ENCODE measurements at regions not wholly inside any gene's neighbourhood (a gene's known extent, or its start where the extent isn't known, plus 50 kb on each side); places are given as distances from the start of the nearest gene placed in this dataset.

- no peak overlapping the region for H2BK120ac ChIP-seq (ENCODE audit: low read depth, low read length)
- no peak overlapping the region for H3K18ac ChIP-seq (ENCODE audit: low read depth, low read length)
- no peak overlapping the region for H3K4me3 ChIP-seq (ENCODE audit: insufficient read depth, low read depth, low read length)
- H3K79me1 ChIP-seq (ENCODE audit: low read depth in 1 of 2, low read length in 2 of 2) = no peaks in the 10 kb centered on the region
- WGBS, 2 experiments (ENCODE audit: extremely low coverage in 2 of 2, insufficient read length in 1 of 2) = 67% methylated on average over 5 of the region's 8 CpGs; no CpG with 5 or more reads in 1 of the 2 experiments
- no peak overlapping the region for H3K14ac ChIP-seq (replicated peaks; ENCODE audit: low read depth, low read length)
- BruUV-seq (replicated peaks) = no TSS peak
- in situ Hi-C loops (cut with MboI; ENCODE audit: low sequenced_read_pairs) (no loop called here), dilution Hi-C loops (cut with HindIII; ENCODE audit: low sequenced_read_pairs, unreplicated experiment) (no loop called here), intact Hi-C loops (cut with micrococcal nuclease) (no loop called here)
- H4K20me1 ChIP-seq (ENCODE audit: insufficient read depth, low read length) = no peaks in the 10 kb centered on the region
- peaks cover 23% of the 10 kb centered on the region for H3K27me3 ChIP-seq (ENCODE audit: control insufficient read depth, insufficient read depth, low read length)
- H3K9me1 ChIP-seq (ENCODE audit: insufficient read depth, low read length) = no peaks in the 10 kb centered on the region
- ChIA-PET CTCF (no interaction called here), POLR2A (ENCODE audit: unreplicated experiment) (no interaction called here)
- no peak overlapping the region for H2BK15ac ChIP-seq (ENCODE audit: low read depth, low read length)
- no peak overlapping the region for H3K9ac ChIP-seq (ENCODE audit: low read depth, low read length)
- no peak for TF ChIP-seq CTCF (conservative IDR thresholded peaks at IDR 0.05; ENCODE audit: low read depth, low read length)
- TF ChIP-seq RCOR1 (IDR thresholded peaks at IDR 0.05; ENCODE audit: insufficient replicate concordance, low read length) = no peak
- no peak for TF ChIP-seq RAD21 (IDR thresholded peaks at IDR 0.05; ENCODE audit: low read length)
- TF ChIP-seq SMC3 (IDR thresholded peaks at IDR 0.05; ENCODE audit: low read depth, low read length) = no peak
- TF ChIP-seq POLR2A (IDR thresholded peaks at IDR 0.05; ENCODE audit: low read depth, low read length) = no peak
- no peak for TF ChIP-seq USF2 (IDR thresholded peaks at IDR 0.05; ENCODE audit: low read depth, low read length)
- no peak for TF ChIP-seq NFE2L2 (IDR thresholded peaks at IDR 0.05; ENCODE audit: low read depth, low read length)
- TF ChIP-seq BHLHE40 (IDR thresholded peaks at IDR 0.05; ENCODE audit: low read depth, low read length) = no peak
- TF ChIP-seq RFX5 (IDR thresholded peaks at IDR 0.05; ENCODE audit: low read depth, low read length) = no peak
- no peak for TF ChIP-seq ELK1 (IDR thresholded peaks at IDR 0.05; ENCODE audit: borderline replicate concordance, low read depth, low read length)
- TF ChIP-seq FOS (IDR thresholded peaks at IDR 0.05; ENCODE audit: low read depth, low read length) = no peak
- TF ChIP-seq CEBPB (IDR thresholded peaks at IDR 0.05; ENCODE audit: low read depth, low read length) = no peak
- no peak for TF ChIP-seq MAZ (IDR thresholded peaks at IDR 0.05; ENCODE audit: borderline replicate concordance, low read depth, low read length)
- no peak for TF ChIP-seq MAFK (IDR thresholded peaks at IDR 0.05; ENCODE audit: low read depth, low read length)
- no peak for TF ChIP-seq MXI1 (IDR thresholded peaks at IDR 0.05; ENCODE audit: borderline replicate concordance, low read depth, low read length)
- TF ChIP-seq CHD1 (IDR thresholded peaks at IDR 0.05; ENCODE audit: low read depth, low read length) = no peak
- no peaks in the 10 kb centered on the region for H3K9me3 ChIP-seq (ENCODE audit: control insufficient read depth, insufficient read depth, low read length)
- no peak overlapping the region for H3K23ac ChIP-seq (ENCODE audit: low read depth, low read length)
- DNase-seq = no peak
- H2AK9ac ChIP-seq (replicated peaks; ENCODE audit: low read depth, low read length, poor library complexity) = no peak overlapping the region
- H4K5ac ChIP-seq (ENCODE audit: low read depth, low read length) = no peak overlapping the region
- H3K4me2 ChIP-seq (ENCODE audit: low read depth, low read length) = no peak overlapping the region
- no peaks in the 10 kb centered on the region for H3K36me3 ChIP-seq (ENCODE audit: control insufficient read depth, insufficient read depth, low read length)
- no peak for ATAC-seq (ENCODE audit: low read depth)
- H3K4ac ChIP-seq (ENCODE audit: low read depth, low read length) = no peak overlapping the region
- no peak overlapping the region for H2AFZ ChIP-seq (replicated peaks; ENCODE audit: low read length, poor library complexity)
- no peak overlapping the region for H2BK20ac ChIP-seq (ENCODE audit: low read depth, low read length)
- H4K91ac ChIP-seq (ENCODE audit: insufficient read depth, low read depth, low read length) = no peak overlapping the region
- no peak overlapping the region for H3K27ac ChIP-seq (ENCODE audit: insufficient read depth, low read length)
- no peak overlapping the region for H3K56ac ChIP-seq (ENCODE audit: extremely low read depth, insufficient read depth, low read length)
- no peak overlapping the region for H2BK5ac ChIP-seq (ENCODE audit: low read depth, low read length, poor library complexity, severe bottlenecking)
- H2AK5ac ChIP-seq (ENCODE audit: low read depth, low read length) = no peak overlapping the region
- no peaks in the 10 kb centered on the region for H3K4me1 ChIP-seq (ENCODE audit: control insufficient read depth, insufficient read depth, low read length)
- H4K8ac ChIP-seq (ENCODE audit: low read depth in 2 of 2, low read length in 2 of 2) = no peak overlapping the region
These were observed 98.3 kb downstream of the GATA6 start for GRCh38 chr18:22267697-22268096.

Measured in IMR-90 (cell line).